SK-N-SH (cell line): ENCODE measurements at regions not wholly inside any gene's neighbourhood (a gene's known extent, or its start where the extent isn't known, plus 50 kb on each side); places are given as distances from the start of the nearest gene placed in this dataset.

Source experiments
- CTCF ChIA-PET: fragments of 300-600, 350-600 bp; formaldehyde crosslinking; extraction: SDS; loops from one replicate; lab custom pipeline; 2021; lab: Yijun Ruan, JAX
- POLR2A ChIA-PET: fragments of 350-600 bp; sonication (Branson Sonifier 250); formaldehyde crosslinking; extraction: SDS; loops from one replicate; lab custom pipeline; 2020; ENCODE audit warnings: antibody characterized with exemption, inconsistent platforms; lab: Yijun Ruan, JAX
- DNase-seq: peaks from one replicate; pipeline ENCODE4 v3.0.0; 2012
- H2AFZ ChIP-seq: fragments of 200-600 bp; sonication (generic); 2 replicates; pipeline ENCODE4 v1.8.1; 2016; ENCODE audit warnings: antibody characterized with exemption, mild to moderate bottlenecking, low read depth
- H3F3A ChIP-seq: fragments of 200-600 bp; sonication (generic); replicated peaks from 2 replicates; pipeline ENCODE3; 2016; ENCODE audit warnings: antibody characterized with exemption, mild to moderate bottlenecking; ENCODE audit not compliant: insufficient read depth
- H3K27ac ChIP-seq, 2 experiments: fragments of 200-500 bp in 1 of 2; fragments of 200-600 bp in 1 of 2; sonication (Bioruptor generic) in 1 of 2; sonication (generic), shearing (Covaris generic) in 1 of 2; 2 replicates each; pipeline versions ENCODE4 v1.5.1 to v1.6.1; 2014 to 2016; ENCODE audit warnings: low read depth in 2 of 2, inconsistent platforms in 1 of 2, low read length in 1 of 2, mild to moderate bottlenecking in 1 of 2, mixed read lengths in 1 of 2
- H3K27me3 ChIP-seq: fragments of 200-600 bp; sonication (generic), shearing (Covaris generic); 2 replicates; pipeline ENCODE4 v1.6.1; 2016; ENCODE audit warnings: mixed run types; ENCODE audit not compliant: insufficient read depth
- H3K36me3 ChIP-seq, 2 experiments: fragments of 200-500 bp in 1 of 2; fragments of 200-600 bp in 1 of 2; sonication (Bioruptor generic) in 1 of 2; sonication (generic) in 1 of 2; replicated peaks in 1 of 2; 2 replicates each; pipeline versions ENCODE3 to v1.5.1; 2014 to 2016; ENCODE audit warnings: low read length in 1 of 2, mild to moderate bottlenecking in 1 of 2; ENCODE audit not compliant: insufficient read depth in 2 of 2, control insufficient read depth in 1 of 2
- H3K4me1 ChIP-seq, 2 experiments: fragments of 200-500 bp in 1 of 2; fragments of 200-600 bp in 1 of 2; sonication (Bioruptor generic) in 1 of 2; sonication (generic), shearing (Covaris generic) in 1 of 2; 2 replicates each; pipeline versions ENCODE4 v1.5.1 to v1.6.1; 2014 to 2016; ENCODE audit warnings: low read depth in 1 of 2, low read length in 1 of 2, mixed run types in 1 of 2; ENCODE audit not compliant: insufficient read depth in 2 of 2, control insufficient read depth in 1 of 2
- H3K4me2 ChIP-seq: fragments of 200-600 bp; sonication (generic), shearing (Covaris generic); 2 replicates; pipeline ENCODE4 v1.6.1; 2017; ENCODE audit warnings: mixed run types
- H3K4me3 ChIP-seq, 2 experiments: fragments of 200-500 bp in 1 of 2; fragments of 200-600 bp in 1 of 2; sonication (Bioruptor generic) in 1 of 2; sonication (generic), shearing (Covaris generic) in 1 of 2; 2 replicates each; pipeline versions ENCODE4 v1.5.1 to v1.8.1; 2014 to 2016; ENCODE audit warnings: low read depth in 2 of 2, inconsistent platforms in 1 of 2, low read length in 1 of 2, mild to moderate bottlenecking in 1 of 2, mixed read lengths in 1 of 2, moderate library complexity in 1 of 2
- H3K79me2 ChIP-seq: fragments of 200-600 bp; sonication (generic); 2 replicates; pipeline ENCODE4 v1.8.1; 2017; ENCODE audit warnings: mild to moderate bottlenecking; ENCODE audit not compliant: insufficient read depth
- H3K9ac ChIP-seq: fragments of 200-600 bp; sonication (generic); 2 replicates; pipeline ENCODE4 v1.6.1; 2017; ENCODE audit warnings: mixed run types
- H3K9me2 ChIP-seq: fragments of 200-600 bp; sonication (generic); 2 replicates; pipeline ENCODE4 v1.6.1; 2017; ENCODE audit warnings: mixed run types
- H3K9me3 ChIP-seq: fragments of 200-600 bp; sonication (generic); 2 replicates; pipeline ENCODE4 v1.6.1; 2017; ENCODE audit warnings: mixed run types, mild to moderate bottlenecking, moderate library complexity
- H4K20me1 ChIP-seq: fragments of 200-600 bp; sonication (generic); 2 replicates; pipeline ENCODE4 v1.6.1; 2017; ENCODE audit warnings: mild to moderate bottlenecking, mixed run types; ENCODE audit not compliant: insufficient read depth
- ELF1 ChIP-seq: IDR thresholded peaks from 2 replicates; pipeline ENCODE4 v1.4.0; 2012
- EZH2phosphoT487 ChIP-seq: fragments of 200-600 bp; sonication (generic); IDR thresholded peaks from 2 replicates; pipeline ENCODE4 v1.6.1; 2017; ENCODE audit warnings: low read depth, mixed run types, mild to moderate bottlenecking, antibody characterized with exemption, moderate library complexity, borderline replicate concordance
- FOSL2 ChIP-seq: IDR thresholded peaks from 2 replicates; pipeline ENCODE4 v1.4.0; 2012; ENCODE audit warnings: low read depth, mild to moderate bottlenecking, moderate library complexity, borderline replicate concordance
- FOXJ3 ChIP-seq: sonication (generic); formaldehyde crosslinking; IDR thresholded peaks from 2 replicates; pipeline ENCODE4 v1.5.1; 2020; ENCODE audit warnings: mild to moderate bottlenecking, missing genetic modification reagents
- GATA2 ChIP-seq: sonication (generic); formaldehyde crosslinking; IDR thresholded peaks from 2 replicates; pipeline ENCODE4 v1.5.0; 2020; ENCODE audit warnings: mild to moderate bottlenecking, missing genetic modification reagents
- JUND ChIP-seq: IDR thresholded peaks from 2 replicates; pipeline ENCODE4 v1.4.0; 2012
- MEF2A ChIP-seq: IDR thresholded peaks from 2 replicates; pipeline ENCODE4 v1.4.0; 2012; ENCODE audit warnings: low read depth, borderline replicate concordance
- NFIC ChIP-seq: IDR thresholded peaks from 2 replicates; pipeline ENCODE4 v1.4.0; 2012; ENCODE audit warnings: borderline replicate concordance
- NRF1 ChIP-seq: IDR thresholded peaks from 2 replicates; pipeline ENCODE4 v1.6.1; 2012; ENCODE audit warnings: low read depth, mild to moderate bottlenecking, low read length
- POLR2AphosphoS5 ChIP-seq: IDR thresholded peaks from 2 replicates; pipeline ENCODE4 v1.6.1; 2012; ENCODE audit warnings: low read depth, low read length
- RAD21 ChIP-seq: IDR thresholded peaks from 2 replicates; pipeline ENCODE4 v1.6.1; 2012; ENCODE audit warnings: mild to moderate bottlenecking, low read length
- RCOR1 ChIP-seq: fragments of 150-350 bp; IDR thresholded peaks from 2 replicates; pipeline ENCODE4 v1.6.1; 2017; ENCODE audit warnings: antibody characterized with exemption, low read length
- RFX5 ChIP-seq: IDR thresholded peaks from 2 replicates; pipeline ENCODE4 v1.6.1; 2012; ENCODE audit warnings: mild to moderate bottlenecking, improper control_type of control experiment, low read length
- RXRA ChIP-seq: IDR thresholded peaks from 2 replicates; pipeline ENCODE4 v1.4.0; 2012; ENCODE audit warnings: low read depth, mild to moderate bottlenecking, borderline replicate concordance
- SMC3 ChIP-seq: IDR thresholded peaks from 2 replicates; pipeline ENCODE4 v1.6.1; 2012; ENCODE audit warnings: low read depth, low read length, improper control_type of control experiment
- TCF12 ChIP-seq: IDR thresholded peaks from 2 replicates; pipeline ENCODE4 v1.4.0; 2012
- YY1 ChIP-seq: IDR thresholded peaks from 2 replicates; pipeline ENCODE4 v1.4.0; 2012; ENCODE audit warnings: low read depth, mild to moderate bottlenecking
- WGBS: methylation state at CpG from one replicate; pipeline ENCODE4 v1.1.6; 2017; ENCODE audit warnings: low lambda C conversion rate; 5-methylcytosine and 5-hydroxymethylcytosine counted together
- TF ChIP-seq, protein P1 (sequence below): IDR thresholded peaks from 2 replicates; pipeline ENCODE4 v1.4.0; 2012; ENCODE audit warnings: low read depth, borderline replicate concordance
- TF ChIP-seq, protein P2 (sequence below): fragments of 200-600 bp; sonication (generic); IDR thresholded peaks from 2 replicates; pipeline ENCODE4 v1.6.1; 2017; ENCODE audit warnings: antibody characterized with exemption, mild to moderate bottlenecking, moderate library complexity
- TF ChIP-seq, protein P3 (sequence below): fragments of 150-350 bp; IDR thresholded peaks from 2 replicates; pipeline ENCODE4 v1.6.1; 2016; ENCODE audit warnings: mild to moderate bottlenecking, low read depth, low read length
- TF ChIP-seq, protein P4 (sequence below): IDR thresholded peaks from 2 replicates; pipeline ENCODE4 v1.6.1; 2012; ENCODE audit warnings: mild to moderate bottlenecking, low read depth, low read length, moderate library complexity

DNA sequence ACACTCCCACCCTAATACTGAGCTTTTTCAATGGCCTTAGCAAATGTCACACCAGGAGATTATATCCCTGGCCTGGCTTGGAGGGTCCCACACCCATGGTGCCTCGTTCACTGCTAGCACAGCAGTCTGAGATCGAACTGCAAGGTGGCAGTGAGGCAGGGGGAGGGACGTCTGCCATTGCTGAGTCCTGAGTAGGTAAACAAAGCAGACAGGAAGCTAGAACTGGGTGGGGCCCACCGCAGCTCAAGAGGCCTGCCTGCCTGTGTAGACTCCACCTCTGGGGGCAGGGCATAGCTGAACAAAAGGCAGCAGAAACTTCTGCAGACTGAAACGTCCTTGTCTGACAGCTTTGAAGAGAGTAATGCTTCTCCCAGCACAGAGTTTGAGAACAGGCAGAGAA is 338.9 kb upstream of the MBL2 start:
- CTCF ChIA-PET = no interaction called here
- no peak for DNase-seq
- Histone ChIP-seq H3K4me3 (no peak overlapping the region), H3K27me3 (no peaks in the 10 kb centered on the region), H4K20me1 (no peaks in the 10 kb centered on the region), H2AFZ (no peak overlapping the region), H3K27ac (no peak overlapping the region), H3K9me3 (no peaks in the 10 kb centered on the region), H3K36me3 (no peaks in the 10 kb centered on the region), H3K79me2 (no peaks in the 10 kb centered on the region), H3F3A (no peaks in the 10 kb centered on the region), H3K4me2 (no peak overlapping the region), H3K4me1 (no peaks in the 10 kb centered on the region), H3K9me2 (no peaks in the 10 kb centered on the region), H3K9ac (no peak overlapping the region)
- TF ChIP-seq TCF12 (no peak), NRF1 (no peak), JUND (no peak), RFX5 (no peak), GATA2 (no peak), FOSL2 (no peak), ELF1 (no peak), EZH2phosphoT487 (no peak), FOXJ3 (CRISPR knock-in tag) (no peak), NFIC (no peak)
- TF ChIP-seq, protein P1, sequence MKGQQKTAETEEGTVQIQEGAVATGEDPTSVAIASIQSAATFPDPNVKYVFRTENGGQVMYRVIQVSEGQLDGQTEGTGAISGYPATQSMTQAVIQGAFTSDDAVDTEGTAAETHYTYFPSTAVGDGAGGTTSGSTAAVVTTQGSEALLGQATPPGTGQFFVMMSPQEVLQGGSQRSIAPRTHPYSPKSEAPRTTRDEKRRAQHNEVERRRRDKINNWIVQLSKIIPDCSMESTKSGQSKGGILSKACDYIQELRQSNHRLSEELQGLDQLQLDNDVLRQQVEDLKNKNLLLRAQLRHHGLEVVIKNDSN = no peak
- 5% methylated on average over 5 of the region's 5 CpGs for WGBS
- POLR2A ChIA-PET = no interaction called here

DNA sequence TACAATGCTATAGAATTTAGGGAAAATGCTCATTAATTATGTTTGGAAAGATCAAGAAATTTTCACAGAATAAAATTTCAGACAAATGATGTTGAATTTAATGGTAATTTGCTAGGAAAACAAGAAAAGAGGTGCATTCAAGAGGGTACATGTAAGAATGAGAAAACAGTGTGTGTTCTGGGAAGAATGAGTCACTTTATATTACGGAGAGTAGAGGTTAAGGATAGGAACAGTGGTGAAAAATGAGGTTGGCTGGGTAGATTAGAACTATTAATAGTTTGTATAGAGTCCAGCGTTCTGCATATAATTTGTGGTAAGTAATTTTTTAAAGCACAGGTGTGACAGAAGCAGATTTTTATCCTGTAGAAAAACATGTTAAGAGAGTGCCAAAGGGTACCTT is 336.7 kb upstream of the MBL2 start:
- TF ChIP-seq, protein P2, sequence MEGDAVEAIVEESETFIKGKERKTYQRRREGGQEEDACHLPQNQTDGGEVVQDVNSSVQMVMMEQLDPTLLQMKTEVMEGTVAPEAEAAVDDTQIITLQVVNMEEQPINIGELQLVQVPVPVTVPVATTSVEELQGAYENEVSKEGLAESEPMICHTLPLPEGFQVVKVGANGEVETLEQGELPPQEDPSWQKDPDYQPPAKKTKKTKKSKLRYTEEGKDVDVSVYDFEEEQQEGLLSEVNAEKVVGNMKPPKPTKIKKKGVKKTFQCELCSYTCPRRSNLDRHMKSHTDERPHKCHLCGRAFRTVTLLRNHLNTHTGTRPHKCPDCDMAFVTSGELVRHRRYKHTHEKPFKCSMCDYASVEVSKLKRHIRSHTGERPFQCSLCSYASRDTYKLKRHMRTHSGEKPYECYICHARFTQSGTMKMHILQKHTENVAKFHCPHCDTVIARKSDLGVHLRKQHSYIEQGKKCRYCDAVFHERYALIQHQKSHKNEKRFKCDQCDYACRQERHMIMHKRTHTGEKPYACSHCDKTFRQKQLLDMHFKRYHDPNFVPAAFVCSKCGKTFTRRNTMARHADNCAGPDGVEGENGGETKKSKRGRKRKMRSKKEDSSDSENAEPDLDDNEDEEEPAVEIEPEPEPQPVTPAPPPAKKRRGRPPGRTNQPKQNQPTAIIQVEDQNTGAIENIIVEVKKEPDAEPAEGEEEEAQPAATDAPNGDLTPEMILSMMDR = no peak
- TF ChIP-seq SMC3 (no peak), RFX5 (no peak), RXRA (no peak), GATA2 (no peak), NRF1 (no peak), POLR2AphosphoS5 (no peak), RAD21 (no peak), NFIC (no peak), RCOR1 (no peak), MEF2A (no peak), FOXJ3 (CRISPR knock-in tag) (no peak), YY1 (no peak)
- TF ChIP-seq, protein P3, sequence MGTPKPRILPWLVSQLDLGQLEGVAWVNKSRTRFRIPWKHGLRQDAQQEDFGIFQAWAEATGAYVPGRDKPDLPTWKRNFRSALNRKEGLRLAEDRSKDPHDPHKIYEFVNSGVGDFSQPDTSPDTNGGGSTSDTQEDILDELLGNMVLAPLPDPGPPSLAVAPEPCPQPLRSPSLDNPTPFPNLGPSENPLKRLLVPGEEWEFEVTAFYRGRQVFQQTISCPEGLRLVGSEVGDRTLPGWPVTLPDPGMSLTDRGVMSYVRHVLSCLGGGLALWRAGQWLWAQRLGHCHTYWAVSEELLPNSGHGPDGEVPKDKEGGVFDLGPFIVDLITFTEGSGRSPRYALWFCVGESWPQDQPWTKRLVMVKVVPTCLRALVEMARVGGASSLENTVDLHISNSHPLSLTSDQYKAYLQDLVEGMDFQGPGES = no peak
- TF ChIP-seq, protein P1 = no peak
- TF ChIP-seq, protein P4, sequence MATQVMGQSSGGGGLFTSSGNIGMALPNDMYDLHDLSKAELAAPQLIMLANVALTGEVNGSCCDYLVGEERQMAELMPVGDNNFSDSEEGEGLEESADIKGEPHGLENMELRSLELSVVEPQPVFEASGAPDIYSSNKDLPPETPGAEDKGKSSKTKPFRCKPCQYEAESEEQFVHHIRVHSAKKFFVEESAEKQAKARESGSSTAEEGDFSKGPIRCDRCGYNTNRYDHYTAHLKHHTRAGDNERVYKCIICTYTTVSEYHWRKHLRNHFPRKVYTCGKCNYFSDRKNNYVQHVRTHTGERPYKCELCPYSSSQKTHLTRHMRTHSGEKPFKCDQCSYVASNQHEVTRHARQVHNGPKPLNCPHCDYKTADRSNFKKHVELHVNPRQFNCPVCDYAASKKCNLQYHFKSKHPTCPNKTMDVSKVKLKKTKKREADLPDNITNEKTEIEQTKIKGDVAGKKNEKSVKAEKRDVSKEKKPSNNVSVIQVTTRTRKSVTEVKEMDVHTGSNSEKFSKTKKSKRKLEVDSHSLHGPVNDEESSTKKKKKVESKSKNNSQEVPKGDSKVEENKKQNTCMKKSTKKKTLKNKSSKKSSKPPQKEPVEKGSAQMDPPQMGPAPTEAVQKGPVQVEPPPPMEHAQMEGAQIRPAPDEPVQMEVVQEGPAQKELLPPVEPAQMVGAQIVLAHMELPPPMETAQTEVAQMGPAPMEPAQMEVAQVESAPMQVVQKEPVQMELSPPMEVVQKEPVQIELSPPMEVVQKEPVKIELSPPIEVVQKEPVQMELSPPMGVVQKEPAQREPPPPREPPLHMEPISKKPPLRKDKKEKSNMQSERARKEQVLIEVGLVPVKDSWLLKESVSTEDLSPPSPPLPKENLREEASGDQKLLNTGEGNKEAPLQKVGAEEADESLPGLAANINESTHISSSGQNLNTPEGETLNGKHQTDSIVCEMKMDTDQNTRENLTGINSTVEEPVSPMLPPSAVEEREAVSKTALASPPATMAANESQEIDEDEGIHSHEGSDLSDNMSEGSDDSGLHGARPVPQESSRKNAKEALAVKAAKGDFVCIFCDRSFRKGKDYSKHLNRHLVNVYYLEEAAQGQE = no peak
- Histone ChIP-seq H3K27ac (no peak overlapping the region), H2AFZ (no peak overlapping the region), H4K20me1 (no peaks in the 10 kb centered on the region), H3F3A (no peaks in the 10 kb centered on the region), H3K4me1 (no peaks in the 10 kb centered on the region), H3K9me2 (no peaks in the 10 kb centered on the region), H3K4me2 (no peak overlapping the region), H3K4me3 (no peak overlapping the region), H3K27me3 (no peaks in the 10 kb centered on the region), H3K36me3 (no peaks in the 10 kb centered on the region), H3K9me3 (no peaks in the 10 kb centered on the region), H3K9ac (no peak overlapping the region), H3K79me2 (no peaks in the 10 kb centered on the region)
- no peak for DNase-seq
- WGBS = 24% methylated on average over 2 of the region's 2 CpGs
- ChIA-PET POLR2A (no interaction called here), CTCF (no interaction called here)
